ENCODE measurements at regions not wholly inside any gene's neighbourhood (a gene's known extent, or its start where the extent isn't known, plus 50 kb on each side); places are given as distances from the start of the nearest gene placed in this dataset.
A peak's percentile ranks its signal among the peaks of the same experiment; 100 is the strongest.
"Not testable (repeated sequence)": the region's sequence is repeated elsewhere in the genome, so short reads cannot be mapped to it uniquely, and the experiment has no call there.

GRCh38 chr2:75846683-75847190, 136.0 kb upstream of the GCFC2 start:
- no peak for TF ChIP-seq CTCF (IDR thresholded peaks at IDR 0.05; ENCODE audit: insufficient read depth, low read depth, low read length, missing control alignments)
- H3K4me3 ChIP-seq (ENCODE audit: low read depth, low read length): no peak overlapping the region
- DNase-seq (ENCODE audit: low read depth): no peak

GRCh38 chr2:75844651-75845050, 133.9 kb upstream of the GCFC2 start:
- no peak overlapping the region for H3K4me3 ChIP-seq (ENCODE audit: low read depth, low read length)
- DNase-seq (ENCODE audit: low read depth): peak; percentile 59
- no peak for TF ChIP-seq CTCF (IDR thresholded peaks at IDR 0.05; ENCODE audit: insufficient read depth, low read depth, low read length, missing control alignments)

GRCh38 chr2:75834588-75834987, 123.9 kb upstream of the GCFC2 start:
- not testable (repeated sequence) for DNase-seq (ENCODE audit: low read depth)

GRCh38 chr2:75833386-75833785, 122.7 kb upstream of the GCFC2 start:
- no peak overlapping the region for H3K4me3 ChIP-seq (ENCODE audit: low read depth, low read length)
- no peak for TF ChIP-seq CTCF (IDR thresholded peaks at IDR 0.05; ENCODE audit: insufficient read depth, low read depth, low read length, missing control alignments)
- DNase-seq (ENCODE audit: low read depth): no peak

More at GRCh38 chr2:75834588-75834987, 123.9 kb upstream of the GCFC2 start:
- H3K4me3 ChIP-seq (ENCODE audit: low read depth, low read length): not testable (repeated sequence)

- no peak overlapping the region for H3K4me3 ChIP-seq (ENCODE audit: low read depth, low read length)
- no peak for DNase-seq (ENCODE audit: low read depth)
- no peak for TF ChIP-seq CTCF (IDR thresholded peaks at IDR 0.05; ENCODE audit: insufficient read depth, low read depth, low read length, missing control alignments)
Observed at GRCh38 chr2:75828826-75829225, 118.1 kb upstream of the GCFC2 start.

GRCh38 chr2:75823515-75823914, 112.8 kb upstream of the GCFC2 start:
- not testable (repeated sequence) for H3K4me3 ChIP-seq (ENCODE audit: low read depth, low read length); DNase-seq (ENCODE audit: low read depth)

GRCh38 chr2:75822336-75822735, 111.6 kb upstream of the GCFC2 start:
- H3K4me3 ChIP-seq (ENCODE audit: low read depth, low read length): no peak overlapping the region
- no peak for TF ChIP-seq CTCF (IDR thresholded peaks at IDR 0.05; ENCODE audit: insufficient read depth, low read depth, low read length, missing control alignments)
- no peak for DNase-seq (ENCODE audit: low read depth)

GRCh38 chr2:75820693-75821092, 110.0 kb upstream of the GCFC2 start:
- no peak overlapping the region for H3K4me3 ChIP-seq (ENCODE audit: low read depth, low read length)
- peak; percentile 32 for DNase-seq (ENCODE audit: low read depth)
- no peak for TF ChIP-seq CTCF (IDR thresholded peaks at IDR 0.05; ENCODE audit: insufficient read depth, low read depth, low read length, missing control alignments)

Measured in GM12865 (cell line).